A673 (cell line): ENCODE measurements at regions not wholly inside any gene's neighbourhood (a gene's known extent, or its start where the extent isn't known, plus 50 kb on each side); places are given as distances from the start of the nearest gene placed in this dataset.

Source experiments
- BruUV-seq: library from RNA; stranded (reverse); fragments of 400-500 nt; replicated peaks from 2 replicates; lab custom pipeline; 2021; lab: Mats Ljungman, UMichigan
- CTCF ChIA-PET: fragments of 300-600 bp; sonication (Branson Sonifier 250); formaldehyde crosslinking; loops from one replicate; lab custom pipeline; 2022; ENCODE audit warnings: antibody characterized with exemption; lab: Charles Lee
- POLR2A ChIA-PET: fragments of 300-600 bp; sonication (Branson Sonifier 250); formaldehyde crosslinking; loops from one replicate; lab custom pipeline; 2022; ENCODE audit warnings: antibody characterized with exemption; ENCODE audit not compliant: low non-redundant PET; lab: Charles Lee
- DNase-seq: peaks from one replicate; pipeline ENCODE4 v3.0.0-alpha.2; 2015; ENCODE audit warnings: low spot score
- H3K27ac ChIP-seq: fragments of 200-600 bp; sonication (generic); 2 replicates; pipeline ENCODE4 v1.5.1; 2016; ENCODE audit warnings: mixed run types, low read depth, mild to moderate bottlenecking, mixed read lengths, antibody characterized with exemption, low read length; ENCODE audit not compliant: poor library complexity, severe bottlenecking
- H3K27me3 ChIP-seq: fragments of 200-600 bp; sonication (generic); replicated peaks from 2 replicates; pipeline ENCODE4 v1.6.1; 2017; ENCODE audit warnings: mixed run types, low read depth, mild to moderate bottlenecking, mixed read lengths, antibody characterized with exemption, low read length; ENCODE audit not compliant: insufficient read depth, poor library complexity
- H3K36me3 ChIP-seq: fragments of 200-600 bp; sonication (generic); 2 replicates; pipeline ENCODE4 v1.6.1; 2016; ENCODE audit warnings: mixed run types, mild to moderate bottlenecking, mixed read lengths, antibody characterized with exemption, low read length; ENCODE audit not compliant: insufficient read depth, poor library complexity, severe bottlenecking
- H3K4me1 ChIP-seq: fragments of 200-600 bp; sonication (generic); 2 replicates; pipeline ENCODE4 v1.6.1; 2017; ENCODE audit warnings: mixed run types, mild to moderate bottlenecking, mixed read lengths, antibody characterized with exemption, low read length; ENCODE audit not compliant: insufficient read depth, poor library complexity, severe bottlenecking
- H3K4me3 ChIP-seq: fragments of 200-600 bp; sonication (generic); 2 replicates; pipeline ENCODE4 v1.5.1; 2016; ENCODE audit warnings: low read depth, mixed run types, mild to moderate bottlenecking, mixed read lengths, low read length; ENCODE audit not compliant: poor library complexity, severe bottlenecking
- H3K9me3 ChIP-seq: fragments of 200-600 bp; sonication (generic); 2 replicates; pipeline ENCODE4 v1.6.1; 2016; ENCODE audit warnings: mixed run types, low read depth, mild to moderate bottlenecking, mixed read lengths, antibody characterized with exemption, low read length; ENCODE audit not compliant: poor library complexity, severe bottlenecking
- EZH2 ChIP-seq: fragments of 200-600 bp; sonication (generic); IDR thresholded peaks from 2 replicates; pipeline ENCODE4 v1.6.1; 2017; ENCODE audit warnings: borderline replicate concordance, low read depth, mild to moderate bottlenecking, mixed read lengths, antibody characterized with exemption, low read length; ENCODE audit not compliant: poor library complexity, severe bottlenecking
- intact Hi-C: fragments of 100-400 bp; cut with micrococcal nuclease; formaldehyde crosslinking; loops from one replicate; pipeline ENCODE4 v1.10.0; 2022; ENCODE audit not compliant: unreplicated experiment
- TF ChIP-seq, protein P1 (sequence below): fragments of 300-800, 200-600 bp; sonication (generic); conservative IDR thresholded peaks from 2 replicates; pipeline ENCODE4 v1.5.1; 2017; ENCODE audit warnings: low read depth, mild to moderate bottlenecking, antibody characterized with exemption, low read length, moderate library complexity, mixed read lengths

- H3K27ac ChIP-seq = no peak overlapping the region
- H3K4me3 ChIP-seq = no peak overlapping the region
- TF ChIP-seq, protein P1, sequence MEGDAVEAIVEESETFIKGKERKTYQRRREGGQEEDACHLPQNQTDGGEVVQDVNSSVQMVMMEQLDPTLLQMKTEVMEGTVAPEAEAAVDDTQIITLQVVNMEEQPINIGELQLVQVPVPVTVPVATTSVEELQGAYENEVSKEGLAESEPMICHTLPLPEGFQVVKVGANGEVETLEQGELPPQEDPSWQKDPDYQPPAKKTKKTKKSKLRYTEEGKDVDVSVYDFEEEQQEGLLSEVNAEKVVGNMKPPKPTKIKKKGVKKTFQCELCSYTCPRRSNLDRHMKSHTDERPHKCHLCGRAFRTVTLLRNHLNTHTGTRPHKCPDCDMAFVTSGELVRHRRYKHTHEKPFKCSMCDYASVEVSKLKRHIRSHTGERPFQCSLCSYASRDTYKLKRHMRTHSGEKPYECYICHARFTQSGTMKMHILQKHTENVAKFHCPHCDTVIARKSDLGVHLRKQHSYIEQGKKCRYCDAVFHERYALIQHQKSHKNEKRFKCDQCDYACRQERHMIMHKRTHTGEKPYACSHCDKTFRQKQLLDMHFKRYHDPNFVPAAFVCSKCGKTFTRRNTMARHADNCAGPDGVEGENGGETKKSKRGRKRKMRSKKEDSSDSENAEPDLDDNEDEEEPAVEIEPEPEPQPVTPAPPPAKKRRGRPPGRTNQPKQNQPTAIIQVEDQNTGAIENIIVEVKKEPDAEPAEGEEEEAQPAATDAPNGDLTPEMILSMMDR = no peak
- no peak for TF ChIP-seq EZH2
- H3K36me3 ChIP-seq = no peaks in the 10 kb centered on the region
- H3K27me3 ChIP-seq = no peaks in the 10 kb centered on the region
- DNase-seq = no peak
- H3K4me1 ChIP-seq = no peaks in the 10 kb centered on the region
- intact Hi-C loops = no loop called here
- H3K9me3 ChIP-seq = no peaks in the 10 kb centered on the region
- no TSS peak for BruUV-seq
- ChIA-PET CTCF (no interaction called here), POLR2A (no interaction called here)
These were observed 56.5 kb upstream of the PLEKHG1 start for GRCh38 chr6:150543178-150543577.

DNA sequence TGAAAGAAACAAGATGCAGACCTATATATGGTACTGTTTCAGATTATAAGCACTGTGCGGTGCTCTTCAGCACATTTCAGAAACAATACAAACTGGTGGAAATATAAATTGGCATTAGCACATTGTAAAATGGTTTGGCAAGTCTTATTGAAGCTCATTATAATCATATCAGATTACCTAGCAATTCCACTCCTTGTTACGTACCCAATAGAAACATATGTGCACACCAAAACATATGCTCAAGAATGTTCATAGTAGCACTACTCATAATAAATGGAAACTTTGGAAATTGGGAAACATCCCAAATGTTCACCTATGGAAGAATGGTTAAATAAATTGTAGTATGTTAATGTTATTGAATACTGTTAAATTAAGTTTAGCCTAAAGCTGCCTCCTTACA, 54.9 kb upstream of the PLEKHG1 start:
- no peak for TF ChIP-seq EZH2
- TF ChIP-seq, protein P1 = no peak
- DNase-seq = no peak
- Histone ChIP-seq H3K27me3 (no peaks in the 10 kb centered on the region), H3K27ac (no peak overlapping the region), H3K4me1 (no peaks in the 10 kb centered on the region), H3K4me3 (no peak overlapping the region), H3K36me3 (no peaks in the 10 kb centered on the region), H3K9me3 (no peaks in the 10 kb centered on the region)
- ChIA-PET POLR2A (interaction anchor here (0.5 kb wide), 1 partner anchor 205 kb away, joined by 3 read pairs; no protein-coding TSS in a partner anchor), CTCF (no interaction called here)
- no TSS peak for BruUV-seq
- intact Hi-C loops = no loop called here

DNA sequence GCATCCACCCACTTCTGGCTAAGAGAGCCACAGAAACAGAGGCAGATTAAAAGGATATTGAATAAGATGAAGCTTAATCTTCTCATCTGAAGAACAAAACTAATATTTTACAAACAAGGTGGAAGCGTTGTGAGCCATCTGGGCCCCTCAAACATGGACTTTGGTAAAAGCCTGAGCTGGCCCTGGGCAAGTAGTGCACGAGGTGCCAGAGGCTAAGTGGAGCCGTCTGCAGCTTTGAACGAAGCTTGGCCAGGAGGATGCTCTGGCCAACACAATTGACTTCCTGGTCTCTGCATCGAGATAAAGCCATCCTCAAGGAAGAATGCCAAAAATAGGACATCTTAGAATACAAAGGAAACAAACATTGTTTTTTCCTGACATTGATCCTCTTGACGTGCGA, 53.2 kb upstream of the PLEKHG1 start:
- no TSS peak for BruUV-seq
- Histone ChIP-seq H3K36me3 (no peaks in the 10 kb centered on the region), H3K27me3 (no peaks in the 10 kb centered on the region), H3K9me3 (no peaks in the 10 kb centered on the region), H3K4me1 (no peaks in the 10 kb centered on the region), H3K4me3 (no peak overlapping the region), H3K27ac (no peak overlapping the region)
- CTCF ChIA-PET = no interaction called here
- no peak for TF ChIP-seq EZH2
- TF ChIP-seq, protein P1 = no peak
- POLR2A ChIA-PET = no interaction called here
- intact Hi-C loops = no loop called here
- no peak for DNase-seq
